Stomach (tissue), 8 donors: ENCODE measurements at regions not wholly inside any gene's neighbourhood (a gene's known extent, or its start where the extent isn't known, plus 50 kb on each side); places are given as distances from the start of the nearest gene placed in this dataset.
"Not testable (repeated sequence)": the region's sequence is repeated elsewhere in the genome, so short reads cannot be mapped to it uniquely, and the experiment has no call there.

Experiments
- DNase-seq, 2 donors: peaks; one replicate each; pipeline versions ENCODE4 v3.0.0 to v3.0.0-alpha.2; 2013 to 2019
- H3K27ac ChIP-seq, 5 donors: fragments of 200-600 bp in 4 of 5; sonication (generic) in 4 of 5; one replicate each; pipeline ENCODE4 v1.5.1; 2013 to 2019; ENCODE audit warnings: mild to moderate bottlenecking in 1 of 5, moderate library complexity in 1 of 5
- H3K27me3 ChIP-seq, 3 donors: fragments of 200-600 bp; sonication (generic); one replicate each; pipeline ENCODE4 v1.5.1; 2017 to 2019; ENCODE audit warnings: mixed run types in 1 of 3
- H3K36me3 ChIP-seq, 4 donors: fragments of 200-600 bp; sonication (generic); 1 replicate in 3 of 4; 2 replicates in 1 of 4; pipeline ENCODE4 v1.5.1; 2016 to 2019
- H3K4me1 ChIP-seq, 4 donors: fragments of 200-600 bp; sonication (generic); one replicate each; pipeline ENCODE4 v1.5.1; 2016 to 2019
- H3K4me3 ChIP-seq, 4 donors: fragments of 200-600 bp; sonication (generic) in 3 of 4; one replicate each; pipeline ENCODE4 v1.5.1; 2016 to 2019; ENCODE audit warnings: mild to moderate bottlenecking in 1 of 4
- H3K9me3 ChIP-seq, 4 donors: fragments of 200-600 bp; sonication (generic); one replicate each; pipeline ENCODE4 v1.5.1; 2016 to 2019
- EP300 ChIP-seq: sonication (generic); formaldehyde crosslinking; IDR thresholded peaks from one replicate; pipeline ENCODE4 v1.6.1; 2017; ENCODE audit warnings: antibody characterized with exemption
- POLR2A ChIP-seq, 4 donors: fragments of 450-650 bp; IDR thresholded peaks; one replicate each; pipeline ENCODE4 v1.6.1; 2016; ENCODE audit warnings: antibody characterized with exemption in 4 of 4, control low read depth in 2 of 4, mild to moderate bottlenecking in 1 of 4, moderate library complexity in 1 of 4
- POLR2AphosphoS5 ChIP-seq, 3 donors: sonication (generic); formaldehyde crosslinking; IDR thresholded peaks; one replicate each; pipeline ENCODE4 v1.6.1; 2016; ENCODE audit warnings: antibody characterized with exemption in 3 of 3
- WGBS, 5 donors: extraction: QIAGEN DNeasy Blood & Tissue Kit in 3 of 5; methylation state at CpG; one replicate each; pipeline versions ENCODE4 v1.1.5 to v1.1.7; 2013 to 2018; 5-methylcytosine and 5-hydroxymethylcytosine counted together
- intact Hi-C: fragments of 100-400 bp; cut with DNase I; formaldehyde crosslinking; loops from one replicate; pipeline ENCODE4 v1.15.1; 2023; ENCODE audit warnings: low total_unique reads
- TF ChIP-seq, protein P1 (sequence below), 7 experiments: fragments of 450-650 bp in 4 of 7; fragments of 200-600 bp in 3 of 7; sonication (generic) in 3 of 7; IDR thresholded peaks; one replicate each; pipeline ENCODE4 v1.5.1; 2016 to 2019; ENCODE audit warnings: antibody characterized with exemption in 7 of 7, control low read depth in 2 of 7, mild to moderate bottlenecking in 1 of 7
- donor health status: healthy with polysubstance abuse.
- donor health status: Bipolar disorder and iron deficiency.
- donor health status: healthy.

DNA sequence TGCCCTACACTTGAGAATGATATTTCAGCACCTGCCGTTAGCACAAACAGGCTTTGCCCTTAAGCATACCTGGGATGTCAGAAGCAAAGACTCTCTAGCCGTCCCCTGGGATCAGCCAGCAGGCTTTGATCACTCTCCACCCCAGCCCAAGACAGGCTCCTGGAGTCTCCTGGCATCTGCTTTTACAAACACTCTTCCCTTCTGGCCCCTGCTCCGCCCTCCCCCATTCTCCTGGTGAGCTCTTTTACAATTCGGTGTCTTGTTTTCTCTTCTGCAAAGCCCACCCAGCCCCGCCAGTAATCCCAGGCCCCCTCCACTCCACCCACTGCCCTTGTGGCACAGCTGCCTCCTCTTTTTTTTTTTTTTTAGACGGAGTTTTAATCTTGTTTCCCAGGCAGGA lies 50.4 kb downstream of the KATNIP start:
- DNase-seq, result no peak
- Histone ChIP-seq H3K27ac (no peak overlapping the region), H3K4me3 (no peak overlapping the region), H3K4me1 (peaks cover 0 to 9% (median 5%) of the 10 kb centered on the region in 4 donors), H3K9me3 (no peaks in the 10 kb centered on the region), H3K27me3 (no peaks in the 10 kb centered on the region), H3K36me3 (peaks cover 0 to 13% (median 11%) of the 10 kb centered on the region in 4 donors)
- 82 to 91% (median 87%) methylated on average over 6 of the region's 6 CpGs for WGBS, 5 donors
- TF ChIP-seq POLR2A (IDR thresholded peaks at IDR 0.05) (no peak), EP300 (no peak), POLR2AphosphoS5 (IDR thresholded peaks at IDR 0.05) (no peak)
- TF ChIP-seq, protein P1, sequence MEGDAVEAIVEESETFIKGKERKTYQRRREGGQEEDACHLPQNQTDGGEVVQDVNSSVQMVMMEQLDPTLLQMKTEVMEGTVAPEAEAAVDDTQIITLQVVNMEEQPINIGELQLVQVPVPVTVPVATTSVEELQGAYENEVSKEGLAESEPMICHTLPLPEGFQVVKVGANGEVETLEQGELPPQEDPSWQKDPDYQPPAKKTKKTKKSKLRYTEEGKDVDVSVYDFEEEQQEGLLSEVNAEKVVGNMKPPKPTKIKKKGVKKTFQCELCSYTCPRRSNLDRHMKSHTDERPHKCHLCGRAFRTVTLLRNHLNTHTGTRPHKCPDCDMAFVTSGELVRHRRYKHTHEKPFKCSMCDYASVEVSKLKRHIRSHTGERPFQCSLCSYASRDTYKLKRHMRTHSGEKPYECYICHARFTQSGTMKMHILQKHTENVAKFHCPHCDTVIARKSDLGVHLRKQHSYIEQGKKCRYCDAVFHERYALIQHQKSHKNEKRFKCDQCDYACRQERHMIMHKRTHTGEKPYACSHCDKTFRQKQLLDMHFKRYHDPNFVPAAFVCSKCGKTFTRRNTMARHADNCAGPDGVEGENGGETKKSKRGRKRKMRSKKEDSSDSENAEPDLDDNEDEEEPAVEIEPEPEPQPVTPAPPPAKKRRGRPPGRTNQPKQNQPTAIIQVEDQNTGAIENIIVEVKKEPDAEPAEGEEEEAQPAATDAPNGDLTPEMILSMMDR (IDR thresholded peaks at IDR 0.05), result no peak
- intact Hi-C loops, result no loop called here

DNA sequence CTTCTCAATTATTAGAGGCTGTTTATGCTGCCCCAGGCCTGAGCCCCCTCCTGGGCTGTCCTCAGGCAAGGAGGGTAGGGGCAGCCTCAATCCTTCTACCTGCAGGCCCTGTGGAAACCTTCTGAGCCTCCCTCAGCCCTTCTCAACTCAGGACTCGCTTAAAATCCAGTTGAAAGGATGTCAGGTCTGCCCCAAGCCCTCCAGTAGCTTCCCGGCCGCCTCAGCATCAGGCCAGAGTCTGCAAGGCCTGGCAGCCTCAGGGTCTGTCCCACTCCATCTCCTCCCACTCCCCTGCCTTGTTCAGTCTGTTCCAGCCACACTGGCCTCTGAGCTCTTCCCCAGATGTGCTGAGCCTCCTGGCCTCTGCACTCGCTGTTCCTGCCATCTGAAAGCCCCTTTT lies 52.2 kb downstream of the KATNIP start:
- WGBS, 5 donors, result 88 to 96% (median 96%) methylated on average over 4 of the region's 4 CpGs
- no peak for DNase-seq
- H3K4me3 ChIP-seq, result no peak overlapping the region
- no peak overlapping the region for H3K27ac ChIP-seq
- H3K27me3 ChIP-seq, result no peaks in the 10 kb centered on the region
- TF ChIP-seq EP300 (no peak), POLR2AphosphoS5 (IDR thresholded peaks at IDR 0.05) (no peak), POLR2A (IDR thresholded peaks at IDR 0.05) (no peak)
- TF ChIP-seq, protein P1 (IDR thresholded peaks at IDR 0.05), result no peak
- peaks cover 0 to 16% (median 11%) of the 10 kb centered on the region in 4 donors for H3K36me3 ChIP-seq
- H3K9me3 ChIP-seq, result no peaks in the 10 kb centered on the region
- intact Hi-C loops, result no loop called here
- no peaks in the 10 kb centered on the region for H3K4me1 ChIP-seq

DNA sequence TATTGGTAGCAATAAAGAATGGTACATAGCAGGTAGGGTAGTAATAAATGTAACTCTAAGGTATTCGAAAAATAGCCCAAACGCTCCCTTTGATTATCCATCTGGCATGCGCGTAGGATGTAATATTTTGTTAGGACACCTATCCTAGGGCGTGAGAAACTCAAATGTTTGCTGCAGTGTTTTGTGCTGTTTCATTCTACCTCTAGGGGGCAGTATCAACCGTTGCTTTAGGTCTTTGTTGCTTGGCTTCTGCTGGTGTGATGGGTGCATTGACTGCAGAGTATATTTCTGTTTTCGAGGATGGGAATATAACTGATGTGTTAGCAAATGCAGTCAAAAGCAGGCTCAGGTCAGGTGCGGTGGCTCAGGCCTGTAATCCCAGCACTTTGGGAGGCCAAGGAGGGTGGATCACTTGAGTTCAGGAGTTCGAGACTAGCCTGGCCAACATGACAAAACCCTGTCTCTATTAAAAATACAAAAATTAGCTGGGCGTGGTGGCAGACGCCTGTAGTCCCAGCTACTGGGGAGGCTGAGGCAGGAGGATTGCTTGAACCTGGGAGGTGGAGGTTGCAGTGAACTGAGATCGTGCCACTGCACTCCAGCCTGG lies 55.7 kb downstream of the KATNIP start:
- H3K4me1 ChIP-seq, H3K9me3 ChIP-seq, H3K27me3 ChIP-seq, H3K27ac ChIP-seq, intact Hi-C loops, H3K36me3 ChIP-seq, H3K4me3 ChIP-seq: not testable (repeated sequence)
- 67 to 80% (median 73%) methylated on average over 12 of the region's 12 CpGs for WGBS, 5 donors
- TF ChIP-seq, protein P1 (IDR thresholded peaks at IDR 0.05), result peak in 5 of 7 experiments; percentile 34 to 58 (median 43)
- peak in 1 of 2 donors; percentile 81 for DNase-seq

DNA sequence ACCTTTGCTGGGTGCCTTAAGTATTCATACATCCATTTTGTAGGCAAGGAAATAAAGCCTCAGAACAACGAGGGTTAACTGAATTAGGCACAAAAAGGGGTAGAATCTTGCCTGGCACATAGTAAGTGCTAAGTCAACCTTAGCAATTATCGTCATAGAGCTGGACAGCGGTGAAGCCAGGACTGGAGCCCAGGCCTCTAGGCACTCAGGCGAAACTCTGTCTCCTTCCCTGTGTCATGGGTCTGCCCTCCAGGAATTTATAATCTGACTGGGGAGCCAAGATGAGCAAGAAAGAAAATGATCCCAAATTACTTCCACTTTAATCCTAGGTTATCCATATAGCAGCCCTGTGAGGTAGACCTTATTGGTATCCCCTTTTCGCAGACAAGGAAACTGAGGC lies 61.4 kb downstream of the KATNIP start:
- Histone ChIP-seq H3K36me3 (peaks cover 0 to 8% (median 5%) of the 10 kb centered on the region in 4 donors), H3K9me3 (no peaks in the 10 kb centered on the region), H3K4me3 (no peak overlapping the region), H3K27ac (no peak overlapping the region), H3K27me3 (no peaks in the 10 kb centered on the region), H3K4me1 (no peaks in the 10 kb centered on the region)
- intact Hi-C loops, result no loop called here
- TF ChIP-seq EP300 (no peak), POLR2A (IDR thresholded peaks at IDR 0.05) (no peak), POLR2AphosphoS5 (IDR thresholded peaks at IDR 0.05) (no peak)
- TF ChIP-seq, protein P1 (IDR thresholded peaks at IDR 0.05), result no peak
- no peak for DNase-seq
- WGBS, 5 donors, result 90 to 95% (median 93%) methylated on average over 5 of the region's 5 CpGs
